Heart left ventricle (tissue), 13 donors: ENCODE measurements at regions not wholly inside any gene's neighbourhood (a gene's known extent, or its start where the extent isn't known, plus 50 kb on each side); places are given as distances from the start of the nearest gene placed in this dataset.

Experiments used
- POLR2A ChIP-seq, 2 donors: fragments of 450-650 bp; IDR thresholded peaks; one replicate each; pipeline ENCODE4 v1.6.1; 2017; ENCODE audit warnings: antibody characterized with exemption in 2 of 2, mild to moderate bottlenecking in 2 of 2, moderate library complexity in 2 of 2
- TF ChIP-seq, protein P1 (sequence below), 12 donors: fragments of 200-600 bp; sonication (generic) in 4 of 12; IDR thresholded peaks; one replicate each; pipeline versions ENCODE4 v1.5.0 to v1.8.0; 2018 to 2022; ENCODE audit warnings: antibody characterized with exemption in 12 of 12, mild to moderate bottlenecking in 5 of 12
- donor health status: ischemic (EF 13 %, LVEDD 7.1; RV severe dilation, severe dysfunction).
- donor health status: DM: no; HTN: yes; CAD: no.
- donor health status: DM: no; HTN: no; CAD: no.
- donor health status: ischemic (EF 25% LVEDD 6.9; RV normal size, moderate dysfunction).
- donor health status: ischemic (EF 25% LVEDD 5.7; RV mildly dilated, moderate dysfunction).
- donor health status: ischemic (EF 35%, LVEDD 5.7; RV mildly dilated, moderate dysfunction).
- donor health status: nonischemic (EF 11% LVEDD 7.7; RV severe dilation, severe dysfunction).
- donor health status: DM: yes; HTN: yes; CAD: no.
- donor health status: PGD.
- donor health status: ischemic (EF 29% LVEDD 5.4; RV normal size, mild dysfunction).
- donor health status: nonischemic (EF 23%, LVEDD 6.1; RV moderate dilation, normal function).

DNA sequence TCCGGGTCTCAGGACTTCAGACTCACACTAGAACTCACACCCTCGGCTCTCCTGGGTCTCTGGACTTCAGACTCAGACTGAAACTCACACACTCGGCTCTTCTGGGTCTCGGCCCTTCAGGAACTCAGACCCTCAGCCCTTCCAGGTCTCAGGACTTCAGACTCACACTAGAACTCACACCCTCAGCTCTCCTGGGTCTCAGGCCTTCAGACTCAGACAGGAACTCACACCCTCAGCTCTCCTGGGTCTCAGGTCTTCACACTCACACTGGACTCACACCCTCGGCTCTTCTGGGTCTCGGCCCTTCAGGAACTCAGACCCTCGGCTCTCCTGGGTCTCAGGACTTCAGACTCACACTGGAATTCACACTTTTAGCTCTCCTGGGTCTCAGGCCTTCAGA, 137.3 kb downstream of the CRLF2 start:
- TF ChIP-seq, protein P1, sequence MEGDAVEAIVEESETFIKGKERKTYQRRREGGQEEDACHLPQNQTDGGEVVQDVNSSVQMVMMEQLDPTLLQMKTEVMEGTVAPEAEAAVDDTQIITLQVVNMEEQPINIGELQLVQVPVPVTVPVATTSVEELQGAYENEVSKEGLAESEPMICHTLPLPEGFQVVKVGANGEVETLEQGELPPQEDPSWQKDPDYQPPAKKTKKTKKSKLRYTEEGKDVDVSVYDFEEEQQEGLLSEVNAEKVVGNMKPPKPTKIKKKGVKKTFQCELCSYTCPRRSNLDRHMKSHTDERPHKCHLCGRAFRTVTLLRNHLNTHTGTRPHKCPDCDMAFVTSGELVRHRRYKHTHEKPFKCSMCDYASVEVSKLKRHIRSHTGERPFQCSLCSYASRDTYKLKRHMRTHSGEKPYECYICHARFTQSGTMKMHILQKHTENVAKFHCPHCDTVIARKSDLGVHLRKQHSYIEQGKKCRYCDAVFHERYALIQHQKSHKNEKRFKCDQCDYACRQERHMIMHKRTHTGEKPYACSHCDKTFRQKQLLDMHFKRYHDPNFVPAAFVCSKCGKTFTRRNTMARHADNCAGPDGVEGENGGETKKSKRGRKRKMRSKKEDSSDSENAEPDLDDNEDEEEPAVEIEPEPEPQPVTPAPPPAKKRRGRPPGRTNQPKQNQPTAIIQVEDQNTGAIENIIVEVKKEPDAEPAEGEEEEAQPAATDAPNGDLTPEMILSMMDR (IDR thresholded peaks at IDR 0.05): no peak
- no peak for TF ChIP-seq POLR2A (IDR thresholded peaks at IDR 0.05)
